PC-9 (cell line): ENCODE measurements at regions not wholly inside any gene's neighbourhood (a gene's known extent, or its start where the extent isn't known, plus 50 kb on each side); places are given as distances from the start of the nearest gene placed in this dataset.

Experiments
- BruUV-seq: library from RNA; stranded (reverse); fragments of 400-500 nt; replicated peaks from 2 replicates; lab custom pipeline; 2021; lab: Mats Ljungman, UMichigan
- CTCF ChIA-PET: fragments of 300-600 bp; sonication (Branson Sonifier 250); formaldehyde crosslinking; loops from one replicate; lab custom pipeline; 2022; ENCODE audit warnings: antibody characterized with exemption; lab: Charles Lee
- POLR2A ChIA-PET: fragments of 300-600 bp; sonication (Branson Sonifier 250); formaldehyde crosslinking; loops from one replicate; lab custom pipeline; 2022; ENCODE audit warnings: antibody characterized with exemption; ENCODE audit not compliant: unreplicated experiment; lab: Charles Lee
- DNase-seq, 2 experiments: peaks; one replicate each; pipeline versions ENCODE4 v3.0.0 to v3.0.0-alpha.2; 2015 to 2022; ENCODE audit warnings: mixed read lengths in 1 of 2
- H2AFZ ChIP-seq: fragments of 200-600 bp; sonication (generic); 2 replicates; pipeline ENCODE4 v1.8.1; 2017; ENCODE audit warnings: antibody characterized with exemption
- H3F3A ChIP-seq: fragments of 200-600 bp; sonication (generic); 2 replicates; pipeline ENCODE4 v1.8.1; 2017; ENCODE audit warnings: antibody characterized with exemption, mild to moderate bottlenecking, low read depth; ENCODE audit not compliant: insufficient read depth
- H3K27ac ChIP-seq: fragments of 200-600 bp; sonication (generic); 2 replicates; pipeline ENCODE4 v1.6.1; 2016; ENCODE audit warnings: mixed run types
- H3K27me3 ChIP-seq: fragments of 200-600 bp; sonication (generic); 2 replicates; pipeline ENCODE4 v1.6.1; 2016; ENCODE audit warnings: low read depth, mixed run types; ENCODE audit not compliant: insufficient read depth
- H3K36me3 ChIP-seq: fragments of 200-600 bp; sonication (generic); 2 replicates; pipeline ENCODE4 v1.6.1; 2016; ENCODE audit warnings: low read depth, mixed run types
- H3K4me1 ChIP-seq: fragments of 200-600 bp; sonication (generic); replicated peaks from 2 replicates; pipeline ENCODE4 v1.6.1; 2016; ENCODE audit warnings: mixed run types; ENCODE audit not compliant: insufficient read depth
- H3K4me2 ChIP-seq: fragments of 200-600 bp; sonication (generic); 2 replicates; pipeline ENCODE4 v1.6.1; 2017; ENCODE audit warnings: mixed run types
- H3K4me3 ChIP-seq: fragments of 200-600 bp; sonication (generic); 2 replicates; pipeline ENCODE4 v1.6.1; 2016; ENCODE audit warnings: mixed run types
- H3K79me2 ChIP-seq: fragments of 200-600 bp; sonication (generic); 2 replicates; pipeline ENCODE4 v1.6.1; 2017; ENCODE audit warnings: low read depth, mixed run types
- H3K9me2 ChIP-seq: fragments of 200-600 bp; sonication (generic); 2 replicates; pipeline ENCODE4 v1.8.1; 2017; ENCODE audit warnings: mild to moderate bottlenecking; ENCODE audit not compliant: insufficient read depth
- H3K9me3 ChIP-seq: fragments of 200-600 bp; sonication (generic); 2 replicates; pipeline ENCODE4 v1.8.1; 2016; ENCODE audit warnings: low read depth; ENCODE audit not compliant: insufficient read depth
- H4K20me1 ChIP-seq: fragments of 200-600 bp; sonication (generic); 2 replicates; pipeline ENCODE4 v1.8.1; 2017; ENCODE audit not compliant: insufficient read depth
- CTCF ChIP-seq: fragments of 200-600 bp; sonication (generic); conservative IDR thresholded peaks from 2 replicates; pipeline ENCODE4 v1.6.1; 2017; ENCODE audit warnings: mixed run types, antibody characterized with exemption, mild to moderate bottlenecking, moderate library complexity
- EZH2 ChIP-seq: fragments of 200-600 bp; sonication (generic); IDR thresholded peaks from 2 replicates; pipeline ENCODE4 v1.8.0; 2017; ENCODE audit warnings: antibody characterized with exemption, low read depth
- intact Hi-C: fragments of 100-400 bp; cut with micrococcal nuclease; formaldehyde crosslinking; loops from one replicate; pipeline ENCODE4 v1.10.0; 2022; ENCODE audit not compliant: unreplicated experiment

GRCh38 chr13:104321756-104322155, 1255.5 kb upstream of the SLC10A2 start:
- H3F3A ChIP-seq: no peaks in the 10 kb centered on the region
- no peak overlapping the region for H3K27ac ChIP-seq
- BruUV-seq: no TSS peak
- no peak overlapping the region for H3K4me3 ChIP-seq
- no peak for TF ChIP-seq CTCF
- no peak for TF ChIP-seq EZH2
- ChIA-PET POLR2A (no interaction called here), CTCF (no interaction called here)
- H2AFZ ChIP-seq: no peak overlapping the region
- H3K4me2 ChIP-seq: no peak overlapping the region
- H3K9me3 ChIP-seq: no peaks in the 10 kb centered on the region; the same call in 1 of the 2 replicates
- intact Hi-C loops: no loop called here
- H3K9me2 ChIP-seq: no peaks in the 10 kb centered on the region; the same call in 1 of the 2 replicates
- H4K20me1 ChIP-seq: no peaks in the 10 kb centered on the region
- H3K4me1 ChIP-seq: no peaks in the 10 kb centered on the region
- no peaks in the 10 kb centered on the region for H3K36me3 ChIP-seq
- H3K79me2 ChIP-seq: no peaks in the 10 kb centered on the region
- no peak for DNase-seq
- no peaks in the 10 kb centered on the region for H3K27me3 ChIP-seq

GRCh38 chr13:104320446-104320845, 1254.2 kb upstream of the SLC10A2 start:
- H2AFZ ChIP-seq: no peak overlapping the region
- no peaks in the 10 kb centered on the region for H3K36me3 ChIP-seq
- H3K79me2 ChIP-seq: no peaks in the 10 kb centered on the region
- no TSS peak for BruUV-seq
- H3K4me3 ChIP-seq: no peak overlapping the region
- no peaks in the 10 kb centered on the region for H3K9me2 ChIP-seq
- CTCF ChIA-PET: no interaction called here
- H3K27ac ChIP-seq: no peak overlapping the region
- H3F3A ChIP-seq: peaks cover 7% of the 10 kb centered on the region; the same call in 1 of the 2 replicates
- no peaks in the 10 kb centered on the region for H3K9me3 ChIP-seq
- TF ChIP-seq CTCF (no peak), EZH2 (no peak)
- no peaks in the 10 kb centered on the region for H3K27me3 ChIP-seq
- H3K4me2 ChIP-seq: no peak overlapping the region
- no peak for DNase-seq
- peaks cover 6% of the 10 kb centered on the region; the same call in 1 of the 2 replicates for H3K4me1 ChIP-seq
- H4K20me1 ChIP-seq: no peaks in the 10 kb centered on the region
- intact Hi-C loops: no loop called here
- POLR2A ChIA-PET: no interaction called here

GRCh38 chr13:104318121-104318520, 1251.9 kb upstream of the SLC10A2 start:
- no peak overlapping the region for H3K27ac ChIP-seq
- ChIA-PET CTCF (interaction anchor here (0.9 kb wide), 1 partner anchor 253 kb away, joined by 3 read pairs; no protein-coding TSS in a partner anchor), POLR2A (no interaction called here)
- peaks cover 15% of the 10 kb centered on the region for H3K4me1 ChIP-seq
- H3K9me2 ChIP-seq: no peaks in the 10 kb centered on the region
- no peaks in the 10 kb centered on the region for H3K27me3 ChIP-seq
- BruUV-seq: no TSS peak
- peak overlapping the region; percentile 56; the same call in 1 of the 2 replicates for H2AFZ ChIP-seq
- no peak overlapping the region for H3K4me3 ChIP-seq
- intact Hi-C loops: loop anchor here (5.0 to 10.0 kb wide), 5 partner anchors 89 to 1277 kb away; no protein-coding TSS in a partner anchor
- DNase-seq: no peak
- H3K36me3 ChIP-seq: no peaks in the 10 kb centered on the region
- no peaks in the 10 kb centered on the region; the same call in 1 of the 2 replicates for H3K9me3 ChIP-seq
- no peaks in the 10 kb centered on the region for H4K20me1 ChIP-seq
- peak; percentile 55; the same call in 1 of the 2 replicates for TF ChIP-seq CTCF
- TF ChIP-seq EZH2: no peak
- no peak overlapping the region for H3K4me2 ChIP-seq
- H3F3A ChIP-seq: peaks cover 7% of the 10 kb centered on the region; the same call in 1 of the 2 replicates
- no peaks in the 10 kb centered on the region for H3K79me2 ChIP-seq
